SK-N-MC (cell line): ENCODE measurements at regions not wholly inside any gene's neighbourhood (a gene's known extent, or its start where the extent isn't known, plus 50 kb on each side); places are given as distances from the start of the nearest gene placed in this dataset.

ENCODE experiments used
- EZH2 ChIP-seq: fragments of 200-600 bp; sonication (generic); IDR thresholded peaks from one replicate; pipeline ENCODE4 v1.6.1; 2017; ENCODE audit warnings: antibody characterized with exemption
- POLR2AphosphoS5 ChIP-seq: IDR thresholded peaks from 2 replicates; pipeline ENCODE4 v1.6.1; 2012; ENCODE audit warnings: mild to moderate bottlenecking, low read depth, low read length, borderline replicate concordance

GRCh38 chr15:60076582-60077276, 72.6 kb downstream of the FOXB1 start:
- TF ChIP-seq POLR2AphosphoS5, result no peak
- TF ChIP-seq EZH2, result no peak
